IPS DF 4.7 (cell line): ENCODE measurements at regions not wholly inside any gene's neighbourhood (a gene's known extent, or its start where the extent isn't known, plus 50 kb on each side); places are given as distances from the start of the nearest gene placed in this dataset.
A peak's percentile ranks its signal among the peaks of the same experiment; 100 is the strongest.
"Not testable (repeated sequence)": the region's sequence is repeated elsewhere in the genome, so short reads cannot be mapped to it uniquely, and the experiment has no call there.

Experiments used
- DNase-seq: peaks from one replicate; pipeline ENCODE4 v3.0.0-alpha.2; 2013; ENCODE audit warnings: low spot score; ENCODE audit errors: extremely low read depth

DNA sequence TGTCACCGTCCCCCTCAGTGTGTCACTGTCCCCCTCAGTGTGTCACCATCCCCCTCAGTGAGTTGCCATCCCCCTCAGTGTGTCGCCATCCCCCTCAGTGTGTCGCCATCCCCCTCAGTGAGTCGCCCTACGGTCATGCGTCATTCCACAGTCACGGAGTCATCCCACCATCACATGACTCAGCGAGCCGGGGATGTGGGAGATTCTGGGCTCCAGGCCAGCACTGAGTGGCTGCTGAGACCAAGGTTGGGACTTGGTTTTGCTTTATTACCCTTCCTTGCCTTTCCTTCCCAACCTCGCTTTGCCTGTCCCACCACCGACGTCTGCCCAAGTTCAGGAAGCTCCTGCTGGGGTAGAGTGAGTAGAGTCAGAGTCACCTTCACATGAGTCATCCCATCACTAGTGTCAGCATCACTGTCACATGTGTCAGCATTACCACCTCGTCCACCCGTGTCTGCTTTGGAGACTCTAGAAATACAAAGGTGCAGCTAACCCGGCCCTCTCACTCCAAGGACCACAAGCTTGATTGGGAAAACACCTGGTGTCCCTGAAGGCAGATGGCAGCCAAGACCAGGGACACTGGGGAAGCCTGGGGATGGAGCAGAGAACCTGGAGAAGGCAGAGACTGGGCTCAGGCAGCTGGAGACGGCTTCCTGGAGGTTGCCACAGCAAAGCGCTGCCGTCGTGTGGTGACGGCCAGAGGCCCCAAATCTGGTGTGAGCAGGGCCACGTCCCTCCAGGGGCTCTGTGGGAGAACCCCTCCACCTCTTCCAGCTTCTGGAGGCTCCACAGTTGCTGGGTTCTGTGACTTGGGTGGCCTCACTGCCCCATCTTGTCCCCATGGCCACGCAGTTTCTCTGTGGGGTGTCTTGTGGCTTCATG, 485.2 kb upstream of the SALL3 start:
- no peak for DNase-seq

DNA sequence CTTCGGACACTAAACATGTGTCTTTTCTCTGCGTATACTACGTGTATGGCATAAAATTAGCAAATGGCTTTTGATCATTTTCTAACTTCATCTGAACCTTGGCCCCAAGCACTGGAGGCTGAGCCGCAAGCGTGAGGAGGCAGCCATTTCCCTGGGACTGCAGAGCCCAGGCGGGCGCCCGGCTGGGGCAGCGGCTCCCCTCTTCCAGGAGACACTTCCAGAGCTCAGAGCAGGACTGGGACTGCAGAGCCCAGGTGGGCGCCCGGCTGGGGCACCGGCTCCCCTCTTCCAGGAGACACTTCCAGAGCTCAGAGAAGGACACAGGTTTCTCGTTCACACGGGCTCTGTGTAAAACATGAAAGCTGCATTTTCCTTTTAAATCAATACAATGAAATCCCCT, 484.1 kb upstream of the SALL3 start:
- no peak for DNase-seq

DNA sequence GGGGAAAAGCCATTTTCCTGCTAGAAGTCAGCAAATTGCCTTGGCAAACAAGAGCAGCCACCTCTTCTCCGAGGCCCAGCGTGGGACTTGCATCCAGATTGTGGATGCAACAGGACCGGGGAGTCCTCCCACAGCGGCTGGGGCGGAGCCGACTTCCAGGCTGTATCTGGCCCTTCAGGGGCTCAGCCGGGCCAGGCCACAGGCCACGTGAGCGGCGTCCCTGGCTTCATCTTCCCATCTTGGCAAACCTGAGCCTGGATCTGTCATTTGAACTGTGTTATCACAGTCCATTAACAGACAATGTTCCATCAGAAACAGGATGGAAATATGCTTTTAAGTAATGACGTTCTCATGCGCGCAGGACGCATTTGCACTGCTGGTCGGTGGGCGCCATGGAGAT, 483.5 kb upstream of the SALL3 start:
- DNase-seq, result no peak

DNA sequence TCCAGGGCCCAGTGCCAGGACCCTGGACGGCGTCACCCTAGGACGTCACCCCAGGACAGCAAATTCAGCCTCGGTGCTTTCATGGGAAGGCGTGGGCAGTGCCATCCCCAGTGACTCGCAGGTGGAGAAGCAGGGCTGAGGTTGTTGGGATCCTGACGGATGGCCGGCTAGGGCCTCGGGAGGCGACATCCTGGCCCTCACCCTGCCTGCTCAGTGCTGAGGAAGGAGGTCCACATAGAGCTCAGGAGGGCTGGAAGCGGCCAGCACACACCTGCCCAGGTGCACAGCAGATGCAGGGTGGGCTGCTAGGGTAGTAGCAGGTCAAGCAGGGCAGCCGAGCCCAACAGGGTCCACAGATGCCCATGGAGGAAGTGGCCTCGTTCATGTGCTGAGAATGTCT, 482.0 kb upstream of the SALL3 start:
- DNase-seq, result no peak

DNA sequence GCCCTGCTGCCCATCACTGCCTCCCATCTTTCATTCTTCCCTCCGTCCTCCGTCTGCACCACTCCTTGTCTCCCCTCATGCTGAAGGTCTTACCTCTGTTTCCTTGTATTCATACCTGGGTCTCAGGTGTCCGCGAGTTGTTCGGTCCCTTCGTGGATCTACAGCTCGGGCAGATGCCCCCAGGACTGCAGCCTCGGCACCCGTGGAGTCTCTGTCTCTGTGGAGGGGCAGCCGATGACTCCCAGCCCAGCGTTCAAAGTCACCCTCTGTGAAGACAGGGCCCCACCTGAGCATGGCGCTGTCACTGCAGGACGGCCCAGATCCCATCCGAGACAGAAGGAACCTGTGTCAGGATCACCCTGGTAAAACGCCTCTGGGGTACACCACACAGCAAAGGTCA, 480.0 kb upstream of the SALL3 start:
- no peak for DNase-seq

DNA sequence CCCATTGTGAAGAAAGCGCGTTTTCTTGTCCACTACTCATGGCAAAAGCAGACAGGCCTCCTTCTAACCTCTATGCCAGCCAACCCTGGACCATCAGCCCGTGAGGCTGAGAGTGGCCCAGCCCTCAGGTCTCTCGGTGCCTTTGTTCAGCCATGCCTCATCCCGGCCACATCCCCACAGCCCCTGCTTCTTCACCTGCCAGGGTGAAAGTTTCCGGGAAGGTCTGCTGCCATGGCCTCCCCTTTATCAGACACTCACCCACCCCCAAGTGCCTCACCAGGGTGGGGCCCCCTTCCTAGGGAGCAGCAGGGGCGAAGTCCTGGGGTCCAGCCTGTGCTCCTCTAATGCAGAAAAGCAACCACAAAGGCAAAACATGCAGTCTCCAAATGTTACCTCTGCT, 478.4 kb upstream of the SALL3 start:
- DNase-seq, result no peak

DNA sequence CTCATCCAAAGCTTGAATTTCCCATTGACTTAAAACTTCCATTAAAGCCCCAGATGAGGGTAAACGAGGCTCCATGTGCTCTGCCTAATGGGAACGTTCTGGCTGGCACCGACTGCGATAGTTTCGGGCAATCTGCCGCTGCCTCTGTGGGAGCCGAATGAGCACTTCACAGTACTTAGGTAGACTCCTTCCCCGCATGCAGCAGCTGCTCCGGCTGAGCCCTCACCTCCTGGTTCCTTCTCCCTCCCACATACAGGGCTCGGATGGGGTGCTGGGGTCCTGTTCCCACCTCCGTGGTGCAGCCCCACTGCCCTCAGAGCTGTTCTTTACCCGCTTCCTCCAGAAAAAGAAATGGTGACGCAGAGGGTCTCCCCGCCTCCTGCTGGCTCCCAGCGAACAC, 476.5 kb upstream of the SALL3 start:
- DNase-seq, result no peak

DNA sequence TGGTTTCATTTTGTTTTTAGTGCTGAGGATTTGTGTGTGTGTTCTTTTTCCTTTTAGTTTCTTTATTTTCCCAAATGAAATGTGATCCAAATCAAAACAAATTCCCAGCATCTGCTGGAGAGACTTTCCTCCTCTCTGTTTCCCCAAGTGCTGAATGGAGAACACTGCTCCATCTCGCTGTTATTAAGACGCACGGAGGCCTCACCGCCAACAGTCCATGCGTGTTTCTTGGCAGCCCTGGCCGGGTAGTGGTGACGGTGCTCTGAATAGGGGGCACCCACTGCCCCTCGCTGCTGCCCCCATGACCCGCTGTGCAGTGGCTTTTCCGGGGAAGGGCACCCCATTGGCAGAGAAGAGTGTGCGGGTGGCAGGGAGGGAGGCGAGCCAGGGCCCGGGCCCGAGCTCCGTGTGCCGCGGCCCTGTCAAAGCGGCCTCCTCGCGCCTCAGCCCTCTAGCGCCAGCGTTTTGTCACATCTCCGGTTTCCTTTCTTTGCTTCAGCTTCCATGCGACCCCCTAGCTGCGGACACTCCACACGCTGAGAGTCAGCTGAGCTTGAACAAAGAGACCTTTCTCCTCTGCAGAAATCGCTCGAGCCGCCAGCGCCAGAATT, 473.7 kb upstream of the SALL3 start:
- peak; percentile 3 for DNase-seq

DNA sequence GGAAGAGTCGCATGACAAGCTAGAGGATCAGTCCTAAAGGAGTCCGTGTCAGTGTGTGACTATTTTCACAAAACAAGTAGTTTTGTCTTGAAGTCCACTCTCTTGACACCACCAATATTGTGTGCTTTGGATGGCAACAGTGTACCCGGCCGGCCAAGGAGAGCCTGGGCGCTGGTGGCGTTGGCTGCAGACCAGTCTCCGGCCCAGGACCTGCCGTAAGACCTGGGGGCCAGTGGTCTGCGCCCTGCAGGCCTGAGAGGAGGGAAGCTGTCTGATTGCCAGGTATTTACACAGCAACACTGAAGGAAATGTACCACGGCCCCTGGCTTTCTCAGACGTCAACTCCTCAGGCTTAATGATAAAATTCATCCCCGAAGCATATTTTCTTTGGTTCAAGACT, 472.4 kb upstream of the SALL3 start:
- no peak for DNase-seq

DNA sequence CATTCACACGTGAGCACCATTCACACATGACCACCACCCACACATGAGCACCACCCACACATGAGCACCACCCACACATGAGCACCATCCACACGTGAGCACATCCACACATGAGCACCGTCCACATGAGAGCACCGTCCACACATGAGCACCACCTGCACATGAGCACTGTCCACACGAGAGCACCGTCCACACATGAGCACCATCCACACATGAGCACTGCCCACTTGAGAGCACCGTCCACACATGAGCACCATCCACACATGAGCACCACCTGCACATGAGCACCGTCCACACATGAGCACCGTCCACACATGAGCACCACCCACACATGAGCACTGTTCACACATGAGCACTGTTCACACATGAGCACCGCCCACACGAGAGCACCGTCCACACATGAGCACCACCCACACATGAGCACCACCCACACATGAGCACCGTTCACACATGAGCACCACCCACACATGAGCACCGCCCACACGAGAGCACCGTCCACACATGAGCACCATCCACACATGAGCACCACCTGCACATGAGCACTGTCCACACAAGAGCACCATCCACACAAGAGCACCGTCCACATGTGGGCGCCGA, 471.3 kb upstream of the SALL3 start:
- not testable (repeated sequence) for DNase-seq

DNA sequence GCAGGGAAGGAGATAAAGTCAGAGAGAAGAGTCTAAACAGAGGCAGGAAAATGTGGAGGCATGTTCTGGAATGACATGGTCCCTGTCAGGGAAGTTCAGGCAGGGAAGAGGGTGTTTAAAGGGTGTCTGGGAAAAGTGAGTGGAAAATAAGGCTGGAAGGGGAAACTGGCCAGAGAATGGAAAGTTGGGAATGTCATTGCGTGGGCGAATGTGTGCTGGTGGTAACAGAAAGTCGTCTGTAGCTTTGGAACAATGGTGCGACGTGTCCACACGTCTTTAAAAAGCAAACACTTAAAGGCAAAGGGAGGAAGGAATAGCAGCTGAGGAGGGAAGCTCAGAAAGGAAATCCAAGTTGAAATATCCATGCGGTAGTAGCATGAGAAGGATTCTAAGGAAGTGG, 469.5 kb upstream of the SALL3 start:
- DNase-seq, result no peak

DNA sequence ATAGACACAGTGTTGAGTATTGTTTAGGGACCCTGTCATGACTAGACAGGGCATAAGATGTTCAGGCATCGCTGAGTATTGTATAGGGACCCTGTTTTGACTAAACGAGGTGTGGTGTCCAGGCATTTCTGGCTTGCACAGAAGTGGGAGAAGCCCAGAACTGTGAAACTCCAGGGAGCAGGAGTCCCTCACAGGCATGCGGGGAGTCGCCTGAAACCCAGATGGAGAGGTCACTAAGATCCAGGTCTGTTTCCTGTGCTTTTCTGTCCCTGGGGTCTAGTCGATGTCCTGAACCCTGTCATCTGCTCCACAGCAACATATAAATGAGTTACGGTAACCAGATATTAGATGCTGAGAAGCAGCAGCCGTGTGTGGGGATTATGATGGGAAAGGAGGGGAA, 469.0 kb upstream of the SALL3 start:
- no peak for DNase-seq

DNA sequence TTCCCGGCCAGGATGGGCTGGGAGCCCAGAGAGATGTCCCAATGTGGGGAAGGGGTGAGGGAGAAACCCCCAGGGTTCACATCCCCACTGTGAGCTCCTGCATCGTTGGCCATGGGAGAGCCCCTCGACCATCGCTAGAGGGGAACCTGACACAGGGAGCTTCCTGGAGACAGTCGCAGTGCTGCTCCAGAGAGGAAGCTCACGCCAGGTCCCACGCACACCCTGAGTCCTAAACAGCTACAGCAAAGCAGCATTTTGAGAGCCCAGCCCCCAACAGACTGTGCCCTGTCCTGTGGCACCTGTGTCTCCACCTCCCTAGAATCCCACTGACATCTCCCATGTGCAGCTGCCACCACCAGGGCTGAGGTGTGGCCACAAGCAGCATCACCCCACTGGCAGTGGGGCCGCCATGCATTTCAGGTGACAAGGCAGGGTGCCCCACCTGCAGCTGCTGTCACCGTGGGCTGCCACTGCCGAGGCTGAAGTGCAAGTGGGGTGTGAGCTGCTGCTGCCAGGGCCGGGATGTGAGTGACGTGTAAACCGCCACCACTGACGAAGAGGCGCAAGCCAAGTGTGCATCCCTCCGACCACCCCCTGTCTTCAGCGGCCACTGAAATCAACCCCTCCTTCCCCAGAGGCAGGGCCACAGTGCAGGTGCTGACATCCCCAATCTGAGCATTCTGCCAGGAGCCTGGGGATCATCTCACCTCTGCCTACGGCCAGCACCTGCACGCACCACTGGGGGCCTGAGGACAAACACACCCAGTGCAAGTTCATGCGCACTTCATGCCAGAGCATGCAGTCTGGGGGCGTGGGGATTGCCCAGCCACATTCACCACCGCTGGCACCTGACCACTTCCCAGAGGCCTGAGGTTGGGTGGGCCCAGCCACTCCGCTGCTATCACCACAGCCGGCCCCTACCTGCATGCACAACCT, 467.7 kb upstream of the SALL3 start:
- DNase-seq, result no peak

DNA sequence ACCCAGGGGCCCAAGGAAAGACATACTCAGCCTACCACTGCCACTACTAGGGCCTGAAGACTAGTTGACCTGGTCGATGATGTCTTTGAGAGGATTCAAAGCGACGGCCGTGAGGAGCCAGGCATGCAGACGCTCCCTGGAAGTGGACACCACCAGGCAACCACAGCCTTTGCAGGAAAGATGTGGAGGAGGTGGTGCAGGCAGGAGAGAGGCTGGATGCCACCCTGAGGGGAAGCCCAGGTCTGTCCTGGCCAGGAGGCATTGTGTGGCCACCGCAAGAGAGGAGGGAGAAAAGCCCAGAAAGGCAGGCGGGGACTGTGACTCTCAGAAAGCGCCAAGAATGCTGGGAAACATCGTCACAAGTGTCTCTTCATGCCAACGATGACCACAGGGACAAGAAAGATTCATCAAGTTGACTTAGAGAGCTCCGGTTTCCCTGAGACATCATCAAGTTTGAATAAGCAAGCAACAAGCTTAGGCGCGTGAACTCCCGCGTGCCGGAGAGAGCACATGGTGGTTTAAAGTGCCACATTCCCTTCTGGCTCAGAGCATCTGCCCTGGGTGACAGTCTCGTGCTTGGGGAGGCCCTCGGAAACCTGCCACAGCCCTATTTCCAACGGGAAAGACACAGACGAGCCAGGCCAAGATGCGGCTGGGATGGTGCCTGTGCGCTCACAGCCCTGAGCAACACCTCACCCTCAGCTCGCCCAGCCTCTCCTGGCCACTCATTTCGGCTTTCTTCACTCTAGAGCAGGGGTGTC, 464.5 kb upstream of the SALL3 start:
- no peak for DNase-seq

DNA sequence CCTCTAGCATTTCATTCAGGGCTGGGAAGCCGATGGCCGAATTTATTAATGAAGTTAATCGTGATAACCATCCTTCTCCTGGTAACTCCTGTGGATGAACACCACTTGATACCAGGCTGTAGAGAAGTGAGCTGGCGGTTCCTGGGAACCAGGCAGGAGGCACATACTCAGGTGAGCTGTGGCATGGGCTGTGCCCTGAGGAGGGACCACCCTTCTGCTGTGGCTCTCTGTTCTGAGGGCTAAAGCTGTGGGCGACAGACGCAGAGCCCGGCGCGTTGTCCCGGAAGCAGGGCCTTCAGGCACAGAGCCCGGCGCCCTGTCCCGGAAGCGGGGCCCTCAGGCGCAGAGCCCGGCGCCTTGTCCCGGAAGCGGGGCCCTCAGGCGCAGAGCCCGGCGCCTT, 462.3 kb upstream of the SALL3 start:
- no peak for DNase-seq

DNA sequence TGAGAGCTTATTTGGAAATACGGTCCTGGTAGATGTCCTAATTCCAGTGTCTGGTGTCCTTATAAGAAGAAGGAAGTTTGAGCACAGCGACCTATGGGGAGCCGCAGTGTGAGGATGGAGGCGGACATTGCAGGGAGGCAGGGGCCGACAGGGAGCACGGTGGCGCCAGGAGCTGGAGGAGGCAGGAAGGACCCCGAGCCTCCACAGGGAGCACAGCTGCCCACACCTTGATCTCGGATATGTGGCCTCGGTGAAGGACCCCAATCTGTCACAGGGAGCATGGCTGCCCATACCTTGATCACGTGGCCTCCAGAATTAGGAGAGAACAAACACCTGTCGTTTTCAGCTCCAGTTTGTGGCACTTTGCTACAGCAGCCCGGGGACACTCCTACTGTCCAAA, 461.6 kb upstream of the SALL3 start:
- DNase-seq, result no peak

DNA sequence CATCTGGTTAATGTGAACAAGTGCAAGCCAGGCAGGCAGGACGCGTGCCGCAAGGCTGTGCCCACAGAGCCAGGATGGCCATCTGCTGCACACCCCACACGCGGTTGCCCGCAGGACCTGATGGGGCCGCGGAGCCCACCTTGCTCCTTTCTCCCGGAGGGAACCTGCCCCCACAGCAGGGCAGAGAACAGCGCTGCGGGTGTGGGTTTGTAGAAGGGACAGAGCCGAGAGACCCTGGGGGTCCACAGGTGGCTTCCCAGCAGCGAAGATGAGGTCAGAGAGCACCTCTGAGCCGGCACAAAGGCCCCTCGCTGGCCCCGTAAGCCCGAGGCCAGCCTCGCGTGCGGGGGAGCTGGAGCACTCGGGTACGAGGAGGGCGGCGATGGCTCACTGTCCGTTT, 460.8 kb upstream of the SALL3 start:
- DNase-seq, result no peak

DNA sequence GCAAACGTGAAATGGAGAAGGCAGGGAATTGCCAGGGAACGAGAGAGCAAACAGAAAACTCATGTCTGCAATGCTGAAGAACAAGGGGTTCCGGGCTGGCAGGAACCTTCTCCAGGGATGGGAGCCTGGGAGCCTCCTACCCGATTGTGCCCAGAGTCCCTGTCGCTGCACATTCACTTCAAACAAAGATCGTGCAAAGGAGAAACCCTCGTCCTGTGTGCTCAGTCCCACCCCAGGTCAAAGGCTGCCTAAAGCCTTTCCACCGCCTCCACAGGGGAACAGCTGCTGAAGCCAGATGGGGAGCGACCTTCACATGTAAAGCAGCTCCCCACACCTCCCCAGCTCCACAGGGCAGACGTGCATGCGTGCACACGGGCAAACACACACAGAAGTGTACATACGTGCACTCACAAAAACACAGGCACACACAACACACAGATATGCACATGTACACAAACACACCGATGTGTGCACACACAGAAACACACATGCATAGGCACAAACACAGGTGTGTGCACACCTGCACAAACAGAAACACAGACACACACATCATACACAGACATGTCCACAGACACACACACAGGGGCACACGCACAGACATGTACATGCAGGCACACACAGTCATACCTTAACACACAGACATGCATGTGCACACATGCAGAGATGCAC, 460.1 kb upstream of the SALL3 start:
- no peak for DNase-seq

DNA sequence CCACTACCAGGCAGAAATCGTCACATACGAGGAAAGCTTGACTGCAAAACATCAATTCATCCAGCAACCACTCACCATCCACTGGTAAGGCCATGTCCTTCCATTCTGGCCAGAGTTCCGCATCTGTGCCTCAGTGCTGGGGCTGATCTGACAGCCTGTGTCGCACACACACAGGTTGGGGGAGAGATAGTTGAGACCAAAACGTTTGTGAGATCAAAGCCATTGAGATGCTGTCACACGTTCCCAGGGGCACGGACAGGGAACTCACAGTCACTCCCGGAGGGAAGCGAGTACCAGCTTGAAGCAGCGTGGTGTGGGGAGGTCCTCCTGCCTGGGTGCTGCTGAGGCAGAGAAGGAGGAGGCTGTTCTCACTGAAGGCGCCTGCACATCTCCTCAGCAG, 458.5 kb upstream of the SALL3 start:
- DNase-seq, result no peak

DNA sequence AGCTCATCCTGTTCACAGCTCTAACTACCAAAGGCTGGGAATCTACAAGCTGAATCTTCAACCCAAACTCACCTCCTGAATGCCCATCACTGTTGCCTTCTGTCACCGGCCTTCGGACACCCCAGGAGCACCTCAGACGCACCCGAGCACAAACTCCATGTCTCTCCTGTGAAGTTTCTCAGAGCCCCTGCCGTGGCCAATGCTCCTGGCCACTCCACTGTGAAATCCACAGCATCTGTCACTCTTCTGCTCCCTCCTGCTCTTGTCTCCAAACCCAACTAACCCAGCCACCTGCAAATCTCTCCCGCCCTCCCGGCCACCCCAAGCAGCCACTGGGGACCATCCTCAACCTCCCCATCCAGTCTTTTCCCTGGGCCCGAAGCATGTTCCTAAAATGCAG, 457.9 kb upstream of the SALL3 start:
- no peak for DNase-seq
